ENCODE measurements at regions not wholly inside any gene's neighbourhood (a gene's known extent, or its start where the extent isn't known, plus 50 kb on each side); places are given as distances from the start of the nearest gene placed in this dataset.

DNA sequence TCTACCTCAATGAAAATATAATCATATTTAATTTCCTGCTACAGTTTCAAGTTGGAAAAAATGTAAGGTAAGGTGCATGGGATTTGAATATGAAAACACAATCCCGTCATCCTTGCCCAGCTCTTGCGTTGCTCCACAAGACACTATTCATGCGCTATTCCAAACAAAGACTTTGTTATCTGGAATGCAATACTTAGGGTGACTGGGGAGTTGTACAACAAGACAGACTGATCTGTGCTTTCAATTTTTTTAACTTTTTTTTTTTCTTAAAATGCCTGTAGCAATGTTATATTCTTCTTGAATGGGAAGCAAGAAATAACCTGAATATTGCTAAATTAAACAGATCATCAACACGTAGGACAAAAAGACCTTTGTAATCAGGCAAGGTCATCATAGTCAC lies 1077.2 kb downstream of the TTLL7 start:
- TF ChIP-seq GATA2 (IDR thresholded peaks at IDR 0.05; ENCODE audit: low read depth, low read length) (no peak), GATA3 (IDR thresholded peaks at IDR 0.05; ENCODE audit: low read depth, low read length) (no peak)
